Type B pancreatic cell (in vitro differentiated cells): ENCODE measurements at regions not wholly inside any gene's neighbourhood (a gene's known extent, or its start where the extent isn't known, plus 50 kb on each side); places are given as distances from the start of the nearest gene placed in this dataset.

Experiments
- DNase-seq: peaks from one replicate; pipeline ENCODE4 v3.0.0; 2021; ENCODE audit warnings: mixed read lengths; ENCODE audit not compliant: unreplicated experiment; ENCODE audit errors: extremely low spot score
- H3K27ac Mint-ChIP-seq: 2 replicates; pipeline ENCODE4 v1.8.0; 2021; ENCODE audit warnings: mild to moderate bottlenecking, mixed read lengths
- H3K27me3 Mint-ChIP-seq: 2 replicates; pipeline ENCODE4 v1.8.0; 2021; ENCODE audit warnings: mixed read lengths
- H3K36me3 Mint-ChIP-seq: 2 replicates; pipeline ENCODE4 v1.8.0; 2021; ENCODE audit warnings: mixed read lengths
- H3K4me1 Mint-ChIP-seq: one replicate; pipeline ENCODE4 v1.8.0; 2021; ENCODE audit warnings: mixed read lengths; ENCODE audit not compliant: unreplicated experiment
- H3K4me3 Mint-ChIP-seq: 2 replicates; pipeline ENCODE4 v1.8.0; 2021; ENCODE audit warnings: mild to moderate bottlenecking, mixed read lengths
- H3K9me3 Mint-ChIP-seq: 2 replicates; pipeline ENCODE4 v1.8.0; 2021; ENCODE audit warnings: mixed read lengths
- CTCF ChIP-seq: fragments of 200-600 bp; sonication (generic); conservative IDR thresholded peaks from 2 replicates; pipeline ENCODE4 v1.5.0; 2021; ENCODE audit warnings: antibody characterized with exemption, mild to moderate bottlenecking

GRCh38 chr17:12269751-12270150, 249.1 kb downstream of the MAP2K4 start:
- Mint-ChIP-seq H3K27me3 (peaks cover 6% of the 10 kb centered on the region), H3K4me3 (no peak overlapping the region), H3K36me3 (no peaks in the 10 kb centered on the region), H3K27ac (no peak overlapping the region), H3K4me1 (no peaks in the 10 kb centered on the region), H3K9me3 (peaks cover 4% of the 10 kb centered on the region)
- DNase-seq, result no peak
- no peak for TF ChIP-seq CTCF

GRCh38 chr17:12277827-12278226, 257.1 kb downstream of the MAP2K4 start:
- no peak overlapping the region for H3K27ac Mint-ChIP-seq
- no peaks in the 10 kb centered on the region for H3K4me1 Mint-ChIP-seq
- no peak for DNase-seq
- no peaks in the 10 kb centered on the region for H3K36me3 Mint-ChIP-seq
- no peak overlapping the region for H3K4me3 Mint-ChIP-seq
- H3K27me3 Mint-ChIP-seq, result peaks cover 5% of the 10 kb centered on the region
- H3K9me3 Mint-ChIP-seq, result peaks cover 14% of the 10 kb centered on the region
- TF ChIP-seq CTCF, result no peak

GRCh38 chr17:12282056-12282455, 261.4 kb downstream of the MAP2K4 start:
- peaks cover under 1% of the 10 kb centered on the region for H3K27me3 Mint-ChIP-seq
- no peaks in the 10 kb centered on the region for H3K36me3 Mint-ChIP-seq
- TF ChIP-seq CTCF, result no peak
- no peaks in the 10 kb centered on the region for H3K4me1 Mint-ChIP-seq
- peaks cover 6% of the 10 kb centered on the region for H3K9me3 Mint-ChIP-seq
- no peak overlapping the region for H3K27ac Mint-ChIP-seq
- H3K4me3 Mint-ChIP-seq, result no peak overlapping the region
- DNase-seq, result no peak

- no peak for DNase-seq
- Mint-ChIP-seq H3K27me3 (no peaks in the 10 kb centered on the region), H3K27ac (no peak overlapping the region), H3K4me3 (no peak overlapping the region), H3K9me3 (no peaks in the 10 kb centered on the region), H3K4me1 (no peaks in the 10 kb centered on the region), H3K36me3 (no peaks in the 10 kb centered on the region)
- no peak for TF ChIP-seq CTCF
Observed at GRCh38 chr17:12287953-12288352, 267.3 kb downstream of the MAP2K4 start.

- H3K4me1 Mint-ChIP-seq, result no peaks in the 10 kb centered on the region
- H3K27ac Mint-ChIP-seq, result no peak overlapping the region
- DNase-seq, result no peak
- H3K9me3 Mint-ChIP-seq, result no peaks in the 10 kb centered on the region
- H3K36me3 Mint-ChIP-seq, result no peaks in the 10 kb centered on the region
- no peak overlapping the region for H3K4me3 Mint-ChIP-seq
- no peak for TF ChIP-seq CTCF
- no peaks in the 10 kb centered on the region for H3K27me3 Mint-ChIP-seq
Observed at GRCh38 chr17:12290207-12290606, 269.5 kb downstream of the MAP2K4 start.

GRCh38 chr17:12296209-12296625, 275.5 kb downstream of the MAP2K4 start:
- H3K36me3 Mint-ChIP-seq, result no peaks in the 10 kb centered on the region
- no peak for DNase-seq

More at GRCh38 chr17:12296209-12296625, 275.5 kb downstream of the MAP2K4 start:
- Mint-ChIP-seq H3K27me3 (peaks cover 4% of the 10 kb centered on the region), H3K4me1 (peaks cover 14% of the 10 kb centered on the region), H3K4me3 (no peak overlapping the region), H3K9me3 (no peaks in the 10 kb centered on the region), H3K27ac (no peak overlapping the region)
- TF ChIP-seq CTCF, result no peak
